Right kidney (tissue), 1 donor: ENCODE measurements at regions not wholly inside any gene's neighbourhood (a gene's known extent, or its start where the extent isn't known, plus 50 kb on each side); places are given as distances from the start of the nearest gene placed in this dataset.

Experiments
- DNase-seq: peaks from one replicate; pipeline ENCODE4 v3.0.0-alpha.2; 2016

GRCh38 chr18:30044496-30044895 is 998.0 kb downstream of the DSC3 start:
- no peak for DNase-seq

GRCh38 chr18:30039201-30039600 is 1003.3 kb downstream of the DSC3 start:
- no peak for DNase-seq

GRCh38 chr18:30034818-30035217 is 1007.7 kb downstream of the DSC3 start:
- no peak for DNase-seq

GRCh38 chr18:30016179-30016578 is 1026.4 kb downstream of the DSC3 start:
- DNase-seq, result no peak

GRCh38 chr18:30004965-30005364 is 1037.6 kb downstream of the DSC3 start:
- no peak for DNase-seq

GRCh38 chr18:29982218-29982617 is 1060.3 kb downstream of the DSC3 start:
- no peak for DNase-seq

- DNase-seq, result no peak
Measured at GRCh38 chr18:29979881-29980280, 1062.7 kb downstream of the DSC3 start.

- DNase-seq, result no peak
Measured at GRCh38 chr18:29969876-29970275, 1072.7 kb downstream of the DSC3 start.

GRCh38 chr18:29962579-29962978 is 1080.0 kb downstream of the DSC3 start:
- no peak for DNase-seq

- DNase-seq, result no peak
Measured at GRCh38 chr18:29960539-29960938, 1082.0 kb downstream of the DSC3 start.

- no peak for DNase-seq
Measured at GRCh38 chr18:29930231-29930630, 1112.3 kb downstream of the DSC3 start.

- DNase-seq, result no peak
Measured at GRCh38 chr18:29928081-29928480, 1114.5 kb downstream of the DSC3 start.

- no peak for DNase-seq
Measured at GRCh38 chr18:29925566-29925965, 1117.0 kb downstream of the DSC3 start.

GRCh38 chr18:29912351-29912750 is 1130.2 kb downstream of the DSC3 start:
- no peak for DNase-seq

GRCh38 chr18:29892960-29893558 is 1149.5 kb downstream of the DSC3 start:
- DNase-seq, result no peak

- DNase-seq, result no peak
Measured at GRCh38 chr18:29883114-29883513, 1159.4 kb downstream of the DSC3 start.

- DNase-seq, result no peak
Measured at GRCh38 chr18:29882620-29883019, 1159.9 kb downstream of the DSC3 start.

- no peak for DNase-seq
Measured at GRCh38 chr18:29879763-29880162, 1162.8 kb downstream of the DSC3 start.

- DNase-seq, result no peak
Measured at GRCh38 chr18:29874519-29875098, 1167.9 kb downstream of the DSC3 start.

GRCh38 chr18:29873211-29873610 is 1169.3 kb downstream of the DSC3 start:
- no peak for DNase-seq

GRCh38 chr18:29871246-29871645 is 1171.3 kb downstream of the DSC3 start:
- DNase-seq, result no peak

- DNase-seq, result no peak
Measured at GRCh38 chr18:29862824-29863223, 1179.7 kb downstream of the DSC3 start.

- no peak for DNase-seq
Measured at GRCh38 chr18:29855637-29856036, 1186.9 kb downstream of the DSC3 start.

- DNase-seq, result no peak
Measured at GRCh38 chr18:29853126-29853525, 1189.4 kb downstream of the DSC3 start.

- no peak for DNase-seq
Measured at GRCh38 chr18:29849144-29849543, 1193.4 kb downstream of the DSC3 start.
